ENCODE measurements at regions not wholly inside any gene's neighbourhood (a gene's known extent, or its start where the extent isn't known, plus 50 kb on each side); places are given as distances from the start of the nearest gene placed in this dataset.

DNA sequence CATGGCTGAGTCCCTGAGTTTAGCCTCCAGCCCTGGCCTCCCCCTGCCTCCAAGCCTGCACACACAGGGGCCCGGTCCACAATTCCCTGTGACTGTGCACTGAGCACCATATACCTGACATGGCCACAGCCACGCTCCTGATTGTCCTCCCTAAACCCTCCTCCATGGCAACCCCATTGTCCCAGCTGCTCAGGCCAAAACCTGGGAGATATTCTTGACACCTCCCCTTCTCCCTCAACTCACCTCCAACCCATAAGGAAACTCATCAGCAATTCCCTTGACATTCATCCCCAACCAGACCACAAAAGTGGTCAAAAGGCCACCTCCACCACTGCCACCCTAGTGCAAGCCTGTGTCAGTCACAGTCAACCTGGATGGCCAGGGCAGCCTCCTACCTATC lies 107.5 kb upstream of the MVB12B start (continued):
- TF ChIP-seq SUZ12 (IDR thresholded peaks at IDR 0.05; ENCODE audit: unreplicated experiment) = no peak

- no peak for TF ChIP-seq NFXL1 (IDR thresholded peaks at IDR 0.05; ENCODE audit: borderline replicate concordance)
- TF ChIP-seq NBN (IDR thresholded peaks at IDR 0.05) = no peak
- no peak for TF ChIP-seq MXI1 (IDR thresholded peaks at IDR 0.05; ENCODE audit: low read depth, low read length)
- TF ChIP-seq, protein P1, sequence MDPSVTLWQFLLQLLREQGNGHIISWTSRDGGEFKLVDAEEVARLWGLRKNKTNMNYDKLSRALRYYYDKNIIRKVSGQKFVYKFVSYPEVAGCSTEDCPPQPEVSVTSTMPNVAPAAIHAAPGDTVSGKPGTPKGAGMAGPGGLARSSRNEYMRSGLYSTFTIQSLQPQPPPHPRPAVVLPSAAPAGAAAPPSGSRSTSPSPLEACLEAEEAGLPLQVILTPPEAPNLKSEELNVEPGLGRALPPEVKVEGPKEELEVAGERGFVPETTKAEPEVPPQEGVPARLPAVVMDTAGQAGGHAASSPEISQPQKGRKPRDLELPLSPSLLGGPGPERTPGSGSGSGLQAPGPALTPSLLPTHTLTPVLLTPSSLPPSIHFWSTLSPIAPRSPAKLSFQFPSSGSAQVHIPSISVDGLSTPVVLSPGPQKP (IDR thresholded peaks at IDR 0.05; ENCODE audit: low read depth, low read length) = no peak
- TF ChIP-seq CHD2 (IDR thresholded peaks at IDR 0.05; ENCODE audit: borderline replicate concordance, low read depth, low read length) = no peak
- Histone ChIP-seq H3K79me2 (ENCODE audit: control insufficient read depth, insufficient read depth, low read length) (no peaks in the 10 kb centered on the region), H4K20me1 (ENCODE audit: control insufficient read depth, insufficient read depth) (no peaks in the 10 kb centered on the region), H2AFZ (ENCODE audit: control insufficient read depth, low read depth, low read length) (no peak overlapping the region), H3K9me3 (replicated peaks; ENCODE audit: control insufficient read depth, insufficient read depth, low read length) (peaks cover 3% of the 10 kb centered on the region; the same call in 2 of the 3 replicates), H3K27ac (ENCODE audit: control insufficient read depth, insufficient read depth) (no peak overlapping the region), H3K27me3 (replicated peaks in 1 of 2; ENCODE audit: control insufficient read depth in 2 of 2, insufficient read depth in 2 of 2, low read length in 1 of 2) (peaks cover 0 to 4% of the 10 kb centered on the region in 2 experiments; a peak in 3 of 4 replicates), H3K36me3 (ENCODE audit: control insufficient read depth in 2 of 2, insufficient read depth in 2 of 2, low read length in 1 of 2) (no peaks in the 10 kb centered on the region), H3K4me1 (ENCODE audit: control insufficient read depth, insufficient read depth, low read length) (no peaks in the 10 kb centered on the region), H3K4me2 (ENCODE audit: control insufficient read depth, insufficient read depth) (no peak overlapping the region), H3K9ac (ENCODE audit: control insufficient read depth, insufficient read depth, low read length) (no peak overlapping the region), H3K4me3 (no peak overlapping the region)
- in situ Hi-C loops (cut with MboI) = loop anchor here (10.0 kb wide), 1 partner anchor 665 kb away; no protein-coding TSS in a partner anchor
- 28% methylated on average over 11 of the region's 11 CpGs for WGBS (ENCODE audit: insufficient coverage, insufficient replicate concordance, low lambda C conversion rate, missing lambda C conversion rate)
- POLR2A ChIA-PET = no interaction called here
- FAIRE-seq = no peak
- intact Hi-C loops (cut with micrococcal nuclease; ENCODE audit: unreplicated experiment) = no loop called here
- SMC1A ChIA-PET (ENCODE audit: uncharacterized antibody, unreplicated experiment) = no interaction called here
- DNase-seq (ENCODE audit: low read depth, low spot score) = no peak
- CTCF ChIA-PET = no interaction called here
- no peak for ATAC-seq
- BruUV-seq (replicated peaks) = no TSS peak
- RAD21 ChIA-PET (ENCODE audit: unreplicated experiment) = no interaction called here
Observed at GRCh38 chr9:126219648-126220063, 107.0 kb upstream of the MVB12B start.

Data from GM12878 (cell line).